Liver (tissue), 8 donors: ENCODE measurements at regions not wholly inside any gene's neighbourhood (a gene's known extent, or its start where the extent isn't known, plus 50 kb on each side); places are given as distances from the start of the nearest gene placed in this dataset.

ENCODE experiments used
- DNase-seq: peaks from one replicate; pipeline ENCODE4 v3.0.0-alpha.2; 2017; ENCODE audit warnings: low spot score
- H3K27ac ChIP-seq, 2 donors: one replicate each; pipeline ENCODE4 v1.7.0; 2013; ENCODE audit warnings: inconsistent platforms in 2 of 2, low read length in 2 of 2, control low read depth in 1 of 2, low read depth in 1 of 2, mild to moderate bottlenecking in 1 of 2
- H3K27me3 ChIP-seq, 4 donors: one replicate each; pipeline versions ENCODE4 v1.6.1 to v1.7.0; 2013; ENCODE audit warnings: low read length in 3 of 4, inconsistent platforms in 1 of 4, mild to moderate bottlenecking in 1 of 4, moderate library complexity in 1 of 4; ENCODE audit not compliant: control insufficient read depth in 4 of 4, insufficient read depth in 4 of 4
- H3K36me3 ChIP-seq, 4 donors: one replicate each; pipeline versions ENCODE4 v1.6.1 to v1.7.0; 2013; ENCODE audit warnings: low read length in 3 of 4, mild to moderate bottlenecking in 3 of 4, low read depth in 1 of 4, moderate library complexity in 1 of 4; ENCODE audit not compliant: control insufficient read depth in 4 of 4, insufficient read depth in 3 of 4
- H3K4me1 ChIP-seq, 4 donors: one replicate each; pipeline versions ENCODE4 v1.6.1 to v1.7.0; 2013; ENCODE audit warnings: low read length in 3 of 4, mild to moderate bottlenecking in 3 of 4, moderate library complexity in 1 of 4; ENCODE audit not compliant: control insufficient read depth in 4 of 4, insufficient read depth in 4 of 4
- H3K4me3 ChIP-seq, 3 donors: one replicate each; pipeline versions ENCODE4 v1.6.1 to v1.7.0; 2013; ENCODE audit warnings: low read length in 3 of 3, control low read depth in 1 of 3, low read depth in 1 of 3, mild to moderate bottlenecking in 1 of 3
- H3K9ac ChIP-seq, 2 donors: one replicate each; pipeline ENCODE4 v1.7.0; 2013; ENCODE audit warnings: low read length in 2 of 2, mild to moderate bottlenecking in 2 of 2, moderate library complexity in 2 of 2, control low read depth in 1 of 2, low read depth in 1 of 2
- H3K9me3 ChIP-seq, 4 donors: one replicate each; pipeline versions ENCODE4 v1.6.1 to v1.7.0; 2013; ENCODE audit warnings: low read length in 3 of 4; ENCODE audit not compliant: control insufficient read depth in 4 of 4
- EGR1 ChIP-seq, 2 donors: IDR thresholded peaks; 2 replicates each; pipeline ENCODE4 v1.6.1; 2016 to 2018; ENCODE audit warnings: antibody characterized with exemption in 2 of 2, low read depth in 2 of 2
- FOXA1 ChIP-seq: IDR thresholded peaks from 2 replicates; pipeline ENCODE4 v1.6.1; 2016; ENCODE audit warnings: antibody characterized with exemption
- GABPA ChIP-seq, 2 donors: IDR thresholded peaks in 1 of 2; conservative IDR thresholded peaks in 1 of 2; 2 replicates each; pipeline ENCODE4 v1.6.1; 2016; ENCODE audit warnings: antibody characterized with exemption in 2 of 2, mild to moderate bottlenecking in 1 of 2, moderate library complexity in 1 of 2
- HNF4A ChIP-seq, 2 donors: conservative IDR thresholded peaks; 2 replicates each; pipeline ENCODE4 v1.6.1; 2016; ENCODE audit warnings: antibody characterized with exemption in 2 of 2, mild to moderate bottlenecking in 2 of 2
- HNF4G ChIP-seq: IDR thresholded peaks from 2 replicates; pipeline ENCODE4 v1.6.1; 2016; ENCODE audit warnings: antibody characterized with exemption
- JUND ChIP-seq, 2 donors: IDR thresholded peaks; 2 replicates each; pipeline ENCODE4 v1.6.1; 2016; ENCODE audit warnings: antibody characterized with exemption in 2 of 2
- NR2F2 ChIP-seq: IDR thresholded peaks from 2 replicates; pipeline ENCODE4 v1.6.1; 2016; ENCODE audit warnings: antibody characterized with exemption
- RAD21 ChIP-seq, 2 donors: IDR thresholded peaks; 2 replicates each; pipeline ENCODE4 v1.6.1; 2016; ENCODE audit warnings: antibody characterized with exemption in 2 of 2, mild to moderate bottlenecking in 2 of 2
- REST ChIP-seq: IDR thresholded peaks from 2 replicates; pipeline ENCODE4 v1.6.1; 2016; ENCODE audit warnings: antibody characterized with exemption, mild to moderate bottlenecking
- RXRA ChIP-seq, 2 donors: IDR thresholded peaks; 2 replicates each; pipeline ENCODE4 v1.6.1; 2017 to 2018; ENCODE audit warnings: antibody characterized with exemption in 2 of 2, mild to moderate bottlenecking in 1 of 2
- SP1 ChIP-seq: IDR thresholded peaks from 2 replicates; pipeline ENCODE4 v1.6.1; 2018; ENCODE audit warnings: antibody characterized with exemption, mild to moderate bottlenecking
- TAF1 ChIP-seq: conservative IDR thresholded peaks from 2 replicates; pipeline ENCODE4 v1.6.1; 2016; ENCODE audit warnings: antibody characterized with exemption, mild to moderate bottlenecking
- YY1 ChIP-seq: IDR thresholded peaks from 2 replicates; pipeline ENCODE4 v1.6.1; 2016; ENCODE audit warnings: antibody characterized with exemption, mild to moderate bottlenecking
- ZBTB33 ChIP-seq: IDR thresholded peaks from 2 replicates; pipeline ENCODE4 v1.6.1; 2016; ENCODE audit warnings: antibody characterized with exemption
- WGBS: extraction: QIAGEN DNeasy Blood & Tissue Kit; methylation state at CpG from one replicate; pipeline ENCODE4 v1.1.7; 2013; 5-methylcytosine and 5-hydroxymethylcytosine counted together
- TF ChIP-seq, protein P1 (sequence below): IDR thresholded peaks from 2 replicates; pipeline ENCODE4 v1.6.1; 2016; ENCODE audit warnings: antibody characterized with exemption
- TF ChIP-seq, protein P2 (sequence below): IDR thresholded peaks from 2 replicates; pipeline ENCODE4 v1.6.1; 2016; ENCODE audit warnings: antibody characterized with exemption
- TF ChIP-seq, protein P3 (sequence below): fragments of 150-350 bp; IDR thresholded peaks from 2 replicates; pipeline ENCODE4 v1.5.1; 2017; ENCODE audit warnings: improper control_type of control experiment, low read depth, low read length; ENCODE audit not compliant: missing input control
- donor health status: healthy.
- donor health status: healthy.
- donor health status: healthy.
- donor health status: healthy.
- donor health status: healthy.

DNA sequence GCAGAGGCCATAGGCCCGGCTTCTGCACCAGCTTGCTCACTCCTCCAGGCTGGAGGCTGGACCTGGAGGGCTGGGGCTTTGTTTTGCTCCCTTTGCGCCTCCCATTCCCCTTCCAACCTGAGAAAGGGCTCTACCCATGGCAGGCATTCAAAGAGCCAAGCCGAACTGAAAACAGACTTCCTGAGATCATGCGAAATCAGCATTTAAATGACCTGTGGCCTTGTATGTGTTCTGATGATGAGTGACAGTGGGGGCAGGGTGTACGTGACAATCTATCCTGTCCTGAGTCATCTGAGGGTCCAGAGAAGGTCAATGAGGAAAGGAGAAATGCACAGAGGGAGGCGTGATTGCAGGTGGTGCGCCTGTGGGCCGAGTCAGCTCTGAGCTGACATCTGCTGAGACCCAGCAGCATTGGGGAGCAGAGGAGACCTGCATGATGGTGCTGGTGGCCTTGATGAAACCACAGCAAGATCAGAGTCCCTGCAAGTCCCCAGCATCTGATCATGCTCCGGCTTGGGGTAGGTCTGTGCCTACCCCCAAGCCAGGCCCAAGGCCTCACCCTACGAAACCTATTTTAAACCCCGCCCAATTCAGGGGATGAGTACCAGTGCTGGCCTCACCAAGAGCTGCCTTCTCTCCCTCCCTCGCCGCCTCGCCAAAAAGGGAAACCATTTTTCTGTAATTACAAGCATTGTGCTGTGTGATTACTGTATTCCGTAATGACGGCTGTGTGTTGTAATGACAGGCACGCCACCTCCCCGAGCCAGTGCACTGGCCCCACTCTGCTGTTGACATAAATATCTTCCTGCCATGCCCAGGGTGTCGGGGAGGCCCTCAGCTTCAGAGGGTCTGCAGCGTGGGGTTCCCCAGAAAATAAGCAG lies 95.2 kb upstream of the ANO1 start:
- H3K4me1 ChIP-seq = peaks cover 4 to 64% (median 48%) of the 10 kb centered on the region in 4 donors
- H3K27ac ChIP-seq = peak overlapping the region; percentile 40 to 52
- no peak overlapping the region for H3K4me3 ChIP-seq
- H3K9me3 ChIP-seq = no peaks in the 10 kb centered on the region
- H3K36me3 ChIP-seq = no peaks in the 10 kb centered on the region
- DNase-seq = no peak
- no peaks in the 10 kb centered on the region for H3K27me3 ChIP-seq
- WGBS = 68% methylated on average over 20 of the region's 20 CpGs
- TF ChIP-seq FOXA1 (no peak), NR2F2 (no peak), RAD21 (IDR thresholded peaks at IDR 0.05) (peak in 1 of 2 donors; percentile 42), RXRA (IDR thresholded peaks at IDR 0.05) (peak; percentile 62 to 63), YY1 (no peak), HNF4G (no peak), EGR1 (IDR thresholded peaks at IDR 0.05; ENCODE audit: low read depth in 2 of 2) (no peak), SP1 (peak; percentile 57), ZBTB33 (no peak), REST (no peak), TAF1 (no peak), GABPA (IDR thresholded peaks at IDR 0.05 in 1 of 2, conservative IDR thresholded peaks at IDR 0.05 in 1 of 2) (no peak), HNF4A (conservative IDR thresholded peaks at IDR 0.05) (peak; percentile 52 to 54), JUND (IDR thresholded peaks at IDR 0.05) (no peak)
- TF ChIP-seq, protein P1, sequence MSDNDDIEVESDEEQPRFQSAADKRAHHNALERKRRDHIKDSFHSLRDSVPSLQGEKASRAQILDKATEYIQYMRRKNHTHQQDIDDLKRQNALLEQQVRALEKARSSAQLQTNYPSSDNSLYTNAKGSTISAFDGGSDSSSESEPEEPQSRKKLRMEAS = no peak
- TF ChIP-seq, protein P2, sequence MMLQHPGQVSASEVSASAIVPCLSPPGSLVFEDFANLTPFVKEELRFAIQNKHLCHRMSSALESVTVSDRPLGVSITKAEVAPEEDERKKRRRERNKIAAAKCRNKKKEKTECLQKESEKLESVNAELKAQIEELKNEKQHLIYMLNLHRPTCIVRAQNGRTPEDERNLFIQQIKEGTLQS = no peak
- TF ChIP-seq, protein P3, sequence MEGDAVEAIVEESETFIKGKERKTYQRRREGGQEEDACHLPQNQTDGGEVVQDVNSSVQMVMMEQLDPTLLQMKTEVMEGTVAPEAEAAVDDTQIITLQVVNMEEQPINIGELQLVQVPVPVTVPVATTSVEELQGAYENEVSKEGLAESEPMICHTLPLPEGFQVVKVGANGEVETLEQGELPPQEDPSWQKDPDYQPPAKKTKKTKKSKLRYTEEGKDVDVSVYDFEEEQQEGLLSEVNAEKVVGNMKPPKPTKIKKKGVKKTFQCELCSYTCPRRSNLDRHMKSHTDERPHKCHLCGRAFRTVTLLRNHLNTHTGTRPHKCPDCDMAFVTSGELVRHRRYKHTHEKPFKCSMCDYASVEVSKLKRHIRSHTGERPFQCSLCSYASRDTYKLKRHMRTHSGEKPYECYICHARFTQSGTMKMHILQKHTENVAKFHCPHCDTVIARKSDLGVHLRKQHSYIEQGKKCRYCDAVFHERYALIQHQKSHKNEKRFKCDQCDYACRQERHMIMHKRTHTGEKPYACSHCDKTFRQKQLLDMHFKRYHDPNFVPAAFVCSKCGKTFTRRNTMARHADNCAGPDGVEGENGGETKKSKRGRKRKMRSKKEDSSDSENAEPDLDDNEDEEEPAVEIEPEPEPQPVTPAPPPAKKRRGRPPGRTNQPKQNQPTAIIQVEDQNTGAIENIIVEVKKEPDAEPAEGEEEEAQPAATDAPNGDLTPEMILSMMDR = no peak
- H3K9ac ChIP-seq = no peak overlapping the region
